Esophagus muscularis mucosa (tissue), 4 donors: ENCODE measurements at regions not wholly inside any gene's neighbourhood (a gene's known extent, or its start where the extent isn't known, plus 50 kb on each side); places are given as distances from the start of the nearest gene placed in this dataset.

Experiments used
- DNase-seq: peaks from one replicate; pipeline ENCODE4 v3.0.0-alpha.2; 2017; ENCODE audit errors: extremely low spot score
- H3K27ac ChIP-seq, 4 donors: fragments of 200-600 bp; sonication (generic); replicated peaks in 1 of 4; 1 replicate in 3 of 4; 2 replicates in 1 of 4; pipeline ENCODE4 v1.5.1; 2016 to 2019; ENCODE audit warnings: mild to moderate bottlenecking in 1 of 4
- H3K27me3 ChIP-seq, 4 donors: fragments of 200-600 bp; sonication (generic); one replicate each; pipeline versions ENCODE4 v1.5.1 to v1.6.0; 2016 to 2019
- H3K36me3 ChIP-seq, 4 donors: fragments of 200-600 bp; sonication (generic); one replicate each; pipeline ENCODE4 v1.5.1; 2016 to 2019
- H3K4me1 ChIP-seq, 4 donors: fragments of 200-600 bp; sonication (generic); one replicate each; pipeline ENCODE4 v1.5.1; 2016 to 2019
- H3K4me3 ChIP-seq, 4 donors: fragments of 200-600 bp; sonication (generic); 1 replicate in 2 of 4; 2 replicates in 2 of 4; pipeline ENCODE4 v1.5.1; 2016 to 2019; ENCODE audit warnings: mild to moderate bottlenecking in 4 of 4, moderate library complexity in 1 of 4
- H3K9me3 ChIP-seq, 4 donors: fragments of 200-600 bp; sonication (generic); 1 replicate in 3 of 4; 2 replicates in 1 of 4; pipeline ENCODE4 v1.5.1; 2016 to 2019
- EP300 ChIP-seq: sonication (generic); formaldehyde crosslinking; IDR thresholded peaks from one replicate; pipeline ENCODE4 v1.6.1; 2017; ENCODE audit warnings: antibody characterized with exemption
- POLR2A ChIP-seq: fragments of 450-650 bp; IDR thresholded peaks from one replicate; pipeline ENCODE4 v1.6.1; 2017; ENCODE audit warnings: antibody characterized with exemption, moderate library complexity, mild to moderate bottlenecking, low read depth
- POLR2AphosphoS5 ChIP-seq, 2 donors: sonication (generic); formaldehyde crosslinking; IDR thresholded peaks; one replicate each; pipeline ENCODE4 v1.6.1; 2017; ENCODE audit warnings: antibody characterized with exemption in 2 of 2
- WGBS: methylation state at CpG from one replicate; pipeline ENCODE4 v1.1.5; 2018; 5-methylcytosine and 5-hydroxymethylcytosine counted together
- intact Hi-C: fragments of 100-400 bp; cut with DNase I; formaldehyde crosslinking; loops from one replicate; pipeline ENCODE4 v1.15.1; 2023
- TF ChIP-seq, protein P1 (sequence below), 3 experiments: fragments of 200-600 bp in 2 of 3; fragments of 450-650 bp in 1 of 3; sonication (generic) in 2 of 3; IDR thresholded peaks; one replicate each; pipeline ENCODE4 v1.5.1; 2017 to 2019; ENCODE audit warnings: antibody characterized with exemption in 3 of 3, mild to moderate bottlenecking in 2 of 3, moderate library complexity in 1 of 3

DNA sequence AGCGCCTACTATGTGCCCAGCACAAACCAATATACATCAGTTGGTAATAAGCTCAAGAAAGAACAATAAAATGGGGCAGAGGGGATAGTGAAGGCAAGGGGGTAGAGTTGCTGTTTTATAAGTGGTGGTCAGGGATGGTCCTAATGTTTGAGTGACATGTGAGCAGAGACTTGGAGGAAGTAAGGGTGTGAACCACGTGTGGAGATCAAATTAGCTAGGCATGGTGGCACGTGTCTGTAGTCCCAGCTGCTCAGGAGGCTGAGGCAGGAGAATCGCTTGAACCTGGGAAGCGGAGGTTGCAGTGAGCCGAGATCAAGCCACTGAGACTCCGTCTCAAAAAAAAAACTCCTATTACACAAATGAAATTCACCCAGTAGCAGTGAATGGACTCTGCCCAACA is 56.5 kb downstream of the IRX6 start:
- H3K27ac ChIP-seq = no peak overlapping the region
- DNase-seq = no peak
- no peaks in the 10 kb centered on the region for H3K36me3 ChIP-seq
- peaks cover 0 to 3% (median 0%) of the 10 kb centered on the region in 4 donors for H3K4me1 ChIP-seq
- WGBS = 87% methylated on average over 7 of the region's 7 CpGs
- peaks cover 0 to 9% (median 0%) of the 10 kb centered on the region in 4 donors for H3K27me3 ChIP-seq
- intact Hi-C loops = no loop called here
- H3K9me3 ChIP-seq = no peaks in the 10 kb centered on the region
- H3K4me3 ChIP-seq = no peak overlapping the region
- TF ChIP-seq, protein P1, sequence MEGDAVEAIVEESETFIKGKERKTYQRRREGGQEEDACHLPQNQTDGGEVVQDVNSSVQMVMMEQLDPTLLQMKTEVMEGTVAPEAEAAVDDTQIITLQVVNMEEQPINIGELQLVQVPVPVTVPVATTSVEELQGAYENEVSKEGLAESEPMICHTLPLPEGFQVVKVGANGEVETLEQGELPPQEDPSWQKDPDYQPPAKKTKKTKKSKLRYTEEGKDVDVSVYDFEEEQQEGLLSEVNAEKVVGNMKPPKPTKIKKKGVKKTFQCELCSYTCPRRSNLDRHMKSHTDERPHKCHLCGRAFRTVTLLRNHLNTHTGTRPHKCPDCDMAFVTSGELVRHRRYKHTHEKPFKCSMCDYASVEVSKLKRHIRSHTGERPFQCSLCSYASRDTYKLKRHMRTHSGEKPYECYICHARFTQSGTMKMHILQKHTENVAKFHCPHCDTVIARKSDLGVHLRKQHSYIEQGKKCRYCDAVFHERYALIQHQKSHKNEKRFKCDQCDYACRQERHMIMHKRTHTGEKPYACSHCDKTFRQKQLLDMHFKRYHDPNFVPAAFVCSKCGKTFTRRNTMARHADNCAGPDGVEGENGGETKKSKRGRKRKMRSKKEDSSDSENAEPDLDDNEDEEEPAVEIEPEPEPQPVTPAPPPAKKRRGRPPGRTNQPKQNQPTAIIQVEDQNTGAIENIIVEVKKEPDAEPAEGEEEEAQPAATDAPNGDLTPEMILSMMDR (IDR thresholded peaks at IDR 0.05) = no peak

DNA sequence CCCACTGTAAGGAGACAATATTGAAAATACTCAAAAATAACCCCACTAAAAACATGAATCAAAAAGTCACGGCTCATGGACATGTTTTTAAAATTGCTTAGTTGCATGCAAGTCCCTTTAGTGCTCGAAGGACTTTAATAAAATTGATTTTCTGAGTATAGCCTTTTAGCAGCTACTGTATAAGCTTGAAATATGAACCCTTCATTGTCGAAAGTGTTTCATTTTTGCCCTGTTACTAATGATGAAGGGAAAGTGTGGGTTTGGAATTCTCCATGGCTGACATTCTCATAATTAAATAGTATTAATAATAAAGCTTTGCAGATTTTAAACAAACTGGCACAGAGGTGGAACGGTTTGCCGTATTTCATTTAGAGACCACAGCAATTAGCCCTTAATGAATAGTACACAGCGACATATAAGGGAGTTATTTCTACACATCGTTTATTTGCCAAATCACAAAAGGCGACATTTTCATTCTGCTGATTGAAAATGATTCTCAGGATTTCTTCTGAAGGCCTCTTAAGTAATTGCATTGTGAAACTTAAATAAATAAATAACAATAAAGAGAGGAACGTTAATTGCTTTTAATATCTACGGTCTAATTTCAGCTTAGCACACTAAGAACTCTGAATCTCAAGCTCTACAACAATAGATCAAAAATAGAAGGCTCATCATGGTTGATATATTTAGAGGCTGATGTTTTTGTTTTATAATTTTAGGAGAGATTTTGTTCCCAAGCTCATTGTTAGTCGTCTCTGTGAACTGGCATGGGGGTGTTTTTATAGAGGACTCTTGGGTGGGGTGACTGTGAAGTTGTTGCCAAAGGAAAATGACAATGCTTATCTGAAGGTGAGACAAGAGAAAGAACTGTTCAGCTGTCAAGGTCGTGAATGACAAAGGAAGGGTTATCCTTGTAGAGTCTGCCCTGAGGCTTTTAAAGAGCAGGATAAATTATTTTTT is 60.6 kb downstream of the IRX6 start:
- 74% methylated on average over 12 of the region's 12 CpGs for WGBS
- H3K36me3 ChIP-seq = no peaks in the 10 kb centered on the region
- intact Hi-C loops = no loop called here

DNA sequence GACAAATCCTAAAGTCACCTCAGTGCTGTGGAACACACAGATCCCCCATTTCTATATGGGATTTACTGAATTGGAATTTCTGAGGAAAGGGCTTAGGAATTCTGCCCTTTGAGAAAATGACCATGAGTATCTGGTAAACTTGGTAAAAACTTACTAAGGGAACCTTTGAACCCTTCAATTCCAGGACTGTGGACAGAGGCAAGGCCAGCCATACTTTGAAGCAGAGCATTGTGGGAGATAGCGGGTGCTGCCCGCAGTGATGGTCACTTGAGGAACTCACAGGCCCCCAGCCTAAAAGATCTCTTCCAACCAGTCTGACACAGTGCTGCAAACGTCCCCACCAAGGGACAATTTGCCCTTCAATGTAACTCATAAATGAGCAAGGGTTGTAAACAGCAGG is 61.4 kb downstream of the IRX6 start:
- no peaks in the 10 kb centered on the region for H3K27me3 ChIP-seq
- no peak for DNase-seq
- H3K4me3 ChIP-seq = no peak overlapping the region
- peaks cover 0 to 5% (median 0%) of the 10 kb centered on the region in 4 donors for H3K4me1 ChIP-seq
- no peak overlapping the region for H3K27ac ChIP-seq
- intact Hi-C loops = no loop called here
- no peaks in the 10 kb centered on the region for H3K36me3 ChIP-seq
- TF ChIP-seq POLR2AphosphoS5 (IDR thresholded peaks at IDR 0.05) (no peak), EP300 (no peak), POLR2A (no peak)
- TF ChIP-seq, protein P1 (IDR thresholded peaks at IDR 0.05) = no peak
- WGBS = 82% methylated on average over 3 of the region's 3 CpGs
- no peaks in the 10 kb centered on the region for H3K9me3 ChIP-seq

More for the DNA sequence above, 60.6 kb downstream of the IRX6 start:
- Histone ChIP-seq H3K4me1 (peaks cover 0 to 5% (median 0%) of the 10 kb centered on the region in 4 donors), H3K27me3 (no peaks in the 10 kb centered on the region), H3K9me3 (no peaks in the 10 kb centered on the region), H3K27ac (no peak overlapping the region), H3K4me3 (no peak overlapping the region)
- TF ChIP-seq, protein P1 (IDR thresholded peaks at IDR 0.05) = no peak
- no peak for TF ChIP-seq EP300
- TF ChIP-seq POLR2AphosphoS5 (IDR thresholded peaks at IDR 0.05) = no peak
- TF ChIP-seq POLR2A = no peak
- DNase-seq = no peak

DNA sequence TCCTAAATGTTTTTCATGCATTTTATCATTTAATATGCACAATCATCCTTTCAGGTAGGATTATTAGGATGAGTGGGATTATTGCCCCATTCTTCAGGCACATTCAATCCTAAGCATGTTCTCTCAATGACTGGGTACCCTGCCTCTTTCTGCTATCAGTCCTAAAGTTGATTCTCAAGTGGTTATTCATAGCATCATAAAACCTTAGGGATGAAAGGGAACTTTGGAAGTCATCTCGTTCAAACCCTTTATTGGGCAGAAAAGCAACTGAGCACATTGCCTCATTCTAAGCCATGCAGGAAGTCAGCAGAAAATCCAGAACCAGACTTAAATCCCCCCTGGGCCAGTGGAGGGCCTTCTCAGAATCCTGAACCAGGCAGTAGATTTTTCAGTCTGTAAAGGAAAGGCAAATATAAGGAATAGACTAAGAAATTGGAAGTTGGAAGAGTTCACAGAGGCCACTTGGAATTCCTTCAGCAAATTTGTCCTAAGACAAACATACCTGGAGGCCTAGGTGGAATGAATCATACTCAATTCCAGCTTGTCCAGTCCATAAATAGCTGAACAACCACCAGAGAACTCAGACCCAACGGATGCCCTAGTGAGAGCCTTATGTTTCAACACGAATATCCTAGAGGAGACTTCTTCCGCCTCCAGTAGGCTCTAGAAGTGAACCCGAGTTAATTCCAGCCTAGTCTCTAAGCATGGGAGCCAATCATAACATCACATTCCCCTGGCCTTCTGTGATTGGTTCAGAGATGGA is 62.7 kb downstream of the IRX6 start:
- TF ChIP-seq POLR2AphosphoS5 (IDR thresholded peaks at IDR 0.05) (no peak), POLR2A (no peak), EP300 (no peak)
- TF ChIP-seq, protein P1 (IDR thresholded peaks at IDR 0.05) = no peak
- H3K36me3 ChIP-seq = no peaks in the 10 kb centered on the region
- no peak overlapping the region for H3K4me3 ChIP-seq
- 84% methylated on average over 3 of the region's 5 CpGs for WGBS
- no peak for DNase-seq
- peaks cover 0 to 5% (median 0%) of the 10 kb centered on the region in 4 donors for H3K4me1 ChIP-seq
- no peaks in the 10 kb centered on the region for H3K9me3 ChIP-seq
- no peak overlapping the region for H3K27ac ChIP-seq
- intact Hi-C loops = no loop called here
- H3K27me3 ChIP-seq = no peaks in the 10 kb centered on the region
